ENCODE measurements at regions not wholly inside any gene's neighbourhood (a gene's known extent, or its start where the extent isn't known, plus 50 kb on each side); places are given as distances from the start of the nearest gene placed in this dataset.

- Histone ChIP-seq H3K27me3 (ENCODE audit: insufficient read depth, low read length, poor library complexity) (no peaks in the 10 kb centered on the region), H3K79me2 (ENCODE audit: insufficient read depth, low read length) (no peaks in the 10 kb centered on the region), H3K9me3 (ENCODE audit: insufficient read depth, low read length, severe bottlenecking) (peaks cover 2% of the 10 kb centered on the region), H3K36me3 (ENCODE audit: insufficient read depth, low read length) (no peaks in the 10 kb centered on the region), H3K4me3 (ENCODE audit: low read depth in 1 of 2, low read length in 2 of 2) (no peak overlapping the region), H3K4me2 (ENCODE audit: insufficient read depth, low read length) (no peak overlapping the region), H4K20me1 (ENCODE audit: insufficient read depth, low read length) (no peaks in the 10 kb centered on the region), H3K27ac (ENCODE audit: low read length) (peak overlapping the region; percentile 69), H3K9ac (ENCODE audit: low read depth, low read length) (peak overlapping the region; percentile 3; the same call in 1 of the 2 replicates), H2AFZ (ENCODE audit: low read depth, low read length) (peak overlapping the region; percentile 21; the same call in 1 of the 2 replicates), H3K4me1 (ENCODE audit: insufficient read depth, low read length) (peaks cover 42% of the 10 kb centered on the region)
- TF ChIP-seq EZH2 (IDR thresholded peaks at IDR 0.05; ENCODE audit: borderline replicate concordance, low read depth, low read length, severe bottlenecking) (no peak), CTCF (IDR thresholded peaks at IDR 0.05; ENCODE audit: borderline replicate concordance, extremely low read depth, low read length, poor library complexity, severe bottlenecking) (no peak)
- ATAC-seq (ENCODE audit: insufficient read depth, low read depth) (peak; percentile 71), DNase-seq (peak; percentile 36)
These were observed 74.3 kb downstream of the ANKRD7 start for GRCh38 chr7:118298771-118299170.

- no peak overlapping the region for H3K4me2 ChIP-seq (ENCODE audit: insufficient read depth, low read length)
- ATAC-seq (ENCODE audit: insufficient read depth, low read depth) = no peak
- no peak for TF ChIP-seq CTCF (IDR thresholded peaks at IDR 0.05; ENCODE audit: borderline replicate concordance, extremely low read depth, low read length, poor library complexity, severe bottlenecking)
- TF ChIP-seq EZH2 (IDR thresholded peaks at IDR 0.05; ENCODE audit: borderline replicate concordance, low read depth, low read length, severe bottlenecking) = no peak
These were observed 75.7 kb downstream of the ANKRD7 start for GRCh38 chr7:118300177-118300576.

GRCh38 chr7:118304100-118304499 is 79.6 kb downstream of the ANKRD7 start:
- TF ChIP-seq CTCF (IDR thresholded peaks at IDR 0.05; ENCODE audit: borderline replicate concordance, extremely low read depth, low read length, poor library complexity, severe bottlenecking) (no peak), EZH2 (IDR thresholded peaks at IDR 0.05; ENCODE audit: borderline replicate concordance, low read depth, low read length, severe bottlenecking) (no peak)
- no peaks in the 10 kb centered on the region for H3K27me3 ChIP-seq (ENCODE audit: insufficient read depth, low read length, poor library complexity)
- DNase-seq (peak; percentile 44), ATAC-seq (ENCODE audit: insufficient read depth, low read depth) (peak; percentile 78)
- H3K79me2 ChIP-seq (ENCODE audit: insufficient read depth, low read length) = no peaks in the 10 kb centered on the region
- H3K4me3 ChIP-seq (ENCODE audit: low read depth in 1 of 2, low read length in 2 of 2) = peak overlapping the region in 1 of 2 experiments; percentile 1; a peak in 1 of 4 replicates
- H3K27ac ChIP-seq (ENCODE audit: low read length) = peak overlapping the region; percentile 97
- peaks cover 54% of the 10 kb centered on the region for H3K4me1 ChIP-seq (ENCODE audit: insufficient read depth, low read length)
- peaks cover 13% of the 10 kb centered on the region for H3K9me3 ChIP-seq (ENCODE audit: insufficient read depth, low read length, severe bottlenecking)
- peak overlapping the region; percentile 34; the same call in 1 of the 2 replicates for H3K4me2 ChIP-seq (ENCODE audit: insufficient read depth, low read length)
- 0 out of 2 replicates have a peak, but pooled peaks cover 3% of the 10 kb centered on the region for H3K36me3 ChIP-seq (ENCODE audit: insufficient read depth, low read length)
- H3K9ac ChIP-seq (ENCODE audit: low read depth, low read length) = peak overlapping the region; percentile 46
- H2AFZ ChIP-seq (ENCODE audit: low read depth, low read length) = 0 out of 2 replicates have a peak overlapping the region, but pooled peaks have one; percentile 14
- H4K20me1 ChIP-seq (ENCODE audit: insufficient read depth, low read length) = no peaks in the 10 kb centered on the region

More at GRCh38 chr7:118300177-118300576, 75.7 kb downstream of the ANKRD7 start:
- Histone ChIP-seq H3K4me1 (ENCODE audit: insufficient read depth, low read length) (peaks cover 55% of the 10 kb centered on the region), H3K9me3 (ENCODE audit: insufficient read depth, low read length, severe bottlenecking) (no peaks in the 10 kb centered on the region), H3K79me2 (ENCODE audit: insufficient read depth, low read length) (no peaks in the 10 kb centered on the region), H3K27ac (ENCODE audit: low read length) (peak overlapping the region; percentile 34; the same call in 1 of the 2 replicates), H4K20me1 (ENCODE audit: insufficient read depth, low read length) (no peaks in the 10 kb centered on the region), H3K27me3 (ENCODE audit: insufficient read depth, low read length, poor library complexity) (no peaks in the 10 kb centered on the region), H3K9ac (ENCODE audit: low read depth, low read length) (no peak overlapping the region), H2AFZ (ENCODE audit: low read depth, low read length) (no peak overlapping the region), H3K36me3 (ENCODE audit: insufficient read depth, low read length) (no peaks in the 10 kb centered on the region), H3K4me3 (ENCODE audit: low read depth in 1 of 2, low read length in 2 of 2) (no peak overlapping the region)
- DNase-seq = no peak

All from DND-41 (cell line).